NCI-H1930 (cell line): ENCODE measurements at regions not wholly inside any gene's neighbourhood (a gene's known extent, or its start where the extent isn't known, plus 50 kb on each side); places are given as distances from the start of the nearest gene placed in this dataset.
"Not testable (repeated sequence)": the region's sequence is repeated elsewhere in the genome, so short reads cannot be mapped to it uniquely, and the experiment has no call there.

ENCODE experiments used
- DNase-seq, 2 experiments: peaks; one replicate each; lab custom pipeline; 2025; lab: John Stamatoyannopoulos, UW

GRCh38 chr4:31187979-31188378 is 467.8 kb downstream of the PCDH7 start:
- no peak for DNase-seq

DNA sequence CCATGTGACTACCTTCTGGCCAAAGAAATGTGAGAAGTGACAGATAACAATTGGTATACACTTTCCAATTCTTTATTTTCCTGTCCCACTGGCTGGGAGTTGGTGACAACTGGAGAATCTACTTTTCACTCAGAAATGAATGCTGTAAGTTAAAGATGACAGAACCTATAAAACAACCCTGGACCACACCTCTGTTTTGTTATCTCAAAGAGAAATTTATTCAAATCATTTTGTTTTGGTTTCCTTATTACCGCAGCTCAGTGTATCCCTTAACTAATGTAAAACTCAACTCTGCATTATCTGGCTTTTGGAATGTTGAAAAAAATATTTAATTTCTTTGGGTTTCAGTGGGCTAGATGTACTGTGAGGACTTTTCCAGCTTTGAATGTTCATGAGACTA is 469.8 kb downstream of the PCDH7 start:
- no peak for DNase-seq

- DNase-seq = no peak
These were observed 470.5 kb downstream of the PCDH7 start for GRCh38 chr4:31190671-31191070.

DNA sequence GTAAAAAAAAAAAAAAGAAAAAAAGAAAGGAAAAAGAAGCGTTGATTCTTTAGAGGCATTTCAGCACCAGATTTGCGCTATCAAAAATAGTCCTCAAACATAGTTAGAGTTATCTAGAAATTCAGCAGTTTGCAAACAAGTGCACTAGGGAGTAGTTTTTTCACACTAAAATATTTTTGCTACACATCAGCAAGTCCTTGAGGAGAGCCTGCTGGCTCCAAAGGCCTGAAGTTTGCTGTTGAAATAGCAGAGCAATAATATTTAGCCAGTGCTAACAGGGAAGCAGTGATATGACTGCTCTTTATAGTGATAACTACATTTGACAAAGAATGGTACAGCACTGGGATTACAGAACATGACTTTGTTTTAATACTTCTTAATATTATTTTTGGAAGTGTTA is 472.2 kb downstream of the PCDH7 start:
- DNase-seq = no peak

DNA sequence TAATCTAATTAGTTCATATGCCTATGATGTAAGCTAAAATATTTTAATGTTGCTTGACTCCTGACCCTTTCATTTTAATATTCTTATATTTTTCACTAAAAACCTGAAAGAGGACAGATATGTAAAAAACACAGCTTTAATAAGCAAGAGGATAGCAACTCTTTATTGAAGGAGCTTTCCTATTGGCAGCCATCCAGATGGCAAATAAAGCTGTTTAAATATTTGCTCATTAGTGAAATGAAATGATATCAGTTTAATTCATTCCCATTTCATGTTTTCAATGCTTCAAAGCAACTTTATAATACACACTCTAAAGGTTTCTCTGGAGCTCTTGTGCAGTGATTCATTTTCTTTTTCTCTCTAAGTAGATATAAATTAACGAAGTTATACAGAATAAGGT is 473.4 kb downstream of the PCDH7 start:
- peak in 1 of 2 experiments; percentile 40 for DNase-seq

GRCh38 chr4:31194823-31195222 is 474.7 kb downstream of the PCDH7 start:
- DNase-seq = peak; percentile 50 to 70

- DNase-seq = no peak
These were observed 479.5 kb downstream of the PCDH7 start for GRCh38 chr4:31199644-31200043.

DNA sequence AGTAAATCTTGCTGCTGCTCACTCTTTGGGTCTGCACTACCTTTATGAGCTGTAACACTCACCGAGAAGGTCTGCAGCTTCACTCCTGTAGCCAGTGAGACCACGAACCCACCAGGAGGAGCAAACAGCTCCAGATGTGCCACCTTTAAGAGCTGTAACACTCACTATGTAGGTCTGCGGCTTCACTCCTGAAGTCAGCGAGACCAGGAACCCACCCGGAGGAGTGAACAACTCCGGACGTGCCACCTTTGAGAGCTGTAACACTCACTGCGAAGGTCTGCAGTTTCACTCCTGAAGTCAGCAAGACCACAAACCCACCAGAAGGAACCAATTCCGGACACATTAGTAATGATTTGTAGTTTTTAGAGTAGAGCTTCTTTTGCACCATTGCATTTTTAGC is 481.9 kb downstream of the PCDH7 start:
- not testable (repeated sequence) for DNase-seq

- DNase-seq = no peak
These were observed 484.7 kb downstream of the PCDH7 start for GRCh38 chr4:31204874-31205273.

- no peak for DNase-seq
These were observed 500.8 kb downstream of the PCDH7 start for GRCh38 chr4:31220921-31221320.

GRCh38 chr4:31228068-31228467 is 507.9 kb downstream of the PCDH7 start:
- no peak for DNase-seq

- DNase-seq = no peak
These were observed 510.4 kb downstream of the PCDH7 start for GRCh38 chr4:31230594-31230993.

DNA sequence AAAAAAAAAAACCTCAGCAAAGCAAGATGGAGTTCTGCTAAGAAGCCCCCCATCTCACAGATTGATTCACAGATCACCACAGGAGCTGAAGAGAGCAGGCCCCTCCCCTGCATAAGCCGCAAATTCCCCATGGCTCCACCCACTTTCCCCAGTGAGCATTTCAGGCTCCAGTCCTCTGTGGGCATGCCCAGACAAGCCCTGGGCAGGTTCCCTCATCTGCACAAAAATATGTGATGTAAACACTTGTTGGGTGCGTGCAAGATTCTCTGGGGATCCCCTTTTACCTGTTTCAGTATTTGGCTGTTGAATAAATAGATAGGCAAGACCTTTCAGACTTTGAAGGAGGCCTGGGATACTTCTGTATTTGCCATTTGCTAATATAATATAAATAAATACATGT is 514.3 kb downstream of the PCDH7 start:
- no peak for DNase-seq

- DNase-seq = no peak
These were observed 514.7 kb downstream of the PCDH7 start for GRCh38 chr4:31234901-31235300.

DNA sequence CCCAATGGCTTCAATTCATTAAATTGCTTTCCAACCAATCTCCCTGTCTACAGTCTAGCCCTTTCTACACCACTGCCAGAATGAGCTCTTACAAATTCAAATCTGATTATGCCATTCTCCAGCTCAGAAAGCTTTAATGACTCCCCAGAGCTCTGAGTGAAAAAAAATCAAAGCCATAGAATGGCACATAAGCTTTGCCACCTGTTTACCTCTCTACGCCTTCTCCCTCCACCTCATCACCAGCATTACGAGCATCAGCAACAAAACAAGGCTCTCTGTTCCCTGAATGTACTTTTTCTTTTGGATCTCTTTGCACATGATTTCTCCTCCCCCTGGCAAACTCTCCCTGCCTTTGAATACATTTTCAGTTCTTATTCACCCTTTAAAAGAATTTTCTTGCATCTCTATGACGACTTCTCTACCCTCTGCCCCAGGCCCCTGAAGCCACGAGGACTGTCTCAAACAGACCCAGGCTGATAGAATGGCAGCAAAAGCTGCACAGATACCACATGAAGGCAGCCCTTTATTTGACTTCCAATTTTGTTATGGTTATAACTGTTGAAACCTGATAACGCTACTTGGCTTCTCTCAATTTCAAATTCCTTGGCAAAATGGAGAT is 516.0 kb downstream of the PCDH7 start:
- DNase-seq = peak in 1 of 2 experiments; percentile 1

DNA sequence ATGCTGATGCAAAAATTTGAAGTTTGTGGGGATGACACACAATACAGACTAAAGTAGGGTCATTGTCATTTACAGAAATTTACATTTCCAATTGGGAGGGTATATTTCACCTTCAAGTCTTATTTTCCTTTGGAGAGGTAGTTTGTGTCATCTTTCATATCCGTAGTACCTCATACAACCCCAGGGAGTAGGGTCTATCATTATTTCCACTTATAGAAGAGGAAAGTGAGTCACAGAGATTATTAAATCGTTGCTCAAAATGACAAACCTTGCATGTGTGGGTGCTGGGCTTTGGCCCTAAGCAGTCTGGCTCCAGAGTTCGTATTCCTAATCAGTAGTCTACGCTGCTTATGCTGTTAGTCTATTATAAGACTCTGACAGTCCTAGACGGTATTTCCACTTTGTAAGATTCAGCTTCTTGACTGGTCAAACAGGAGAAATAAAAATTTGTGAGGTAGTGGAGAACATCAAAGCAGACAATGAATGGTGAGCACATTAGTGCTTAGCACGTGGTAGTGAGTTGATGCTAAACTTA is 516.5 kb downstream of the PCDH7 start:
- DNase-seq = no peak

- no peak for DNase-seq
These were observed 517.1 kb downstream of the PCDH7 start for GRCh38 chr4:31237233-31237632.

GRCh38 chr4:31239886-31240285 is 519.7 kb downstream of the PCDH7 start:
- DNase-seq = no peak

DNA sequence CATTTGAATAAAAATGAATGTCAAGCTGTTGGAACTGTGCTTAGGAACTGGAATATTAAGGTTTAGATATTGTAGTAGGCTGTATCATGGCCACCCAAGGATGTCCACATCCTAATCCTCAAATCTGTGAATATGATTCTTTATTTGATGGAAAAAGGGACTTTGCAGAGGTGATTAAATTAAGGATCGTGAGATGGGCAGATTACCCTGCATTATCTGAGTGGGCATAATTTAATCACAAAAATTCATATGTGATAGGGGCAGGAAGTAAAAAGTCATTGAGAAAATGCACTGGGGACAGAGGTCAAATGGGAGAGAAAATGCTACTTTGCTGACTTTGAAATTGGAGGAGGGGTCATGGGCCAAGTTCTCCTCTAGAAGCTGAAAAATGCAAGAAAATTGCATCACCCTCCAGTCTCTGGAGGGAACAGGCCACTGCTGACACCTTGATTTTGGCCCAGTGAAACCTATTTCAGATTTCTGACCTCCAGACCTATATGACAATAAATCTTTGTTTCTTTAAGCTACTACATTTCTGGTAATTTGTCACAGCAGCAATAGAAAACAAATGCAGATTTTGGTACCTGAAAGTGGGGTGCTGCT is 521.4 kb downstream of the PCDH7 start:
- DNase-seq = no peak

GRCh38 chr4:31246856-31247255 is 526.7 kb downstream of the PCDH7 start:
- no peak for DNase-seq

DNA sequence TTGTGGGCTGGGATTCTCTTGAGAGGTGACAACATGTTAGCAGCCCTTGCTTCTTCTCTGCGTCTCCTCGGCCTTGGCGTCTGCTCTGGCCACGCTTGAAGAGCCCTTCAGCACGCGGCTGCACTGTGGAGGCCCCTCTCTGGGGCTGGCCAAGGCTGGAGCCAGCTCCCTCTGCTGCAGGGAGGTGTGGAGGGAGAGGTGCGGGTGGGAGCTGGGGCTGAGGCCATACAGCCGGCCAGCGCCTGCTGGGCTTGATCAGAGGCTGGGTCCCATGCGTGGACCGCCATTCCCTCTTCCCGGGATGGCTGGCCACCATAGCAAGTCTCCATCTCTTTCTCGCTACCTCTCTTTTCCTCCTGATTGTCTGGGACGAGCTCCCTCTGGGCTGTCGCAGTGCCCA is 539.0 kb downstream of the PCDH7 start:
- DNase-seq = no peak

DNA sequence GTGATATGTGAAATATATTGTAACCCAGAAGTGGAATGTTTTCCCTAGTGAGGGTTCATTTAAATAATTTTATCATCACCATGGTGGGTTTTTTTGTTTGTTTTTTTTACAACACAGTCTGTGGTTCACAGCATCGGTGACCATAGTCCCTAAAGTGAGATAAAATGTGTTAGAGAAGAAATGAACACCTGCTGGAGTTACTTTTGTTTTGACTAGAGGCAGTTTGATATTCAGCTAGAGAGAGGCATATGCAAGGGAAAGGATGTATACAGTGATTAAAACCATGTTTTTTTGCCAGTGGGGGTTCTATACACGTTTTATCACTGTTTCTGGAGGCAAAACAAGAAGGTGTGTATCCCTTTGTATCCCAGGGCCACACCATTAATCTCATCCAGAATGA is 541.5 kb downstream of the PCDH7 start:
- no peak for DNase-seq

DNA sequence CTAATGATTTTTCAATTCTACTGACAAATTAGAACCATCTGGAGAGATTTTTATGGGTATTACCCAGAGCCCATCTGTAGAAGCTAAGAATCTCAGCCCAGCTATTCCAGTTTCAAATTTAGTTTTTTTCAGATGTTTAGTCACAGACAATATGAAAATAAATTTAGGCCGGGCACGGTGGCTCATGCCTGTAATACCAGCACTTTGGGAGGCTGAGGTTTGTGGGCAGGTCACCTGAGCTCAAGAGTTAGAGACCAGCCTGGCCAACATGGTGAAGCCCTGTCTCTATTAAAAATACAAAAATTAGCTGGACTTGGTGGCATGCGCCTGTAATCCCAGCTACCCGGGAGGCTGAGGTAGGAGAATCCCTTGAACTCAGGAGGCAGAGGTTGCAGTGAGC is 545.9 kb downstream of the PCDH7 start:
- not testable (repeated sequence) for DNase-seq
